ENCODE measurements at regions not wholly inside any gene's neighbourhood (a gene's known extent, or its start where the extent isn't known, plus 50 kb on each side); places are given as distances from the start of the nearest gene placed in this dataset.
A peak's percentile ranks its signal among the peaks of the same experiment; 100 is the strongest.
"Not testable (repeated sequence)": the region's sequence is repeated elsewhere in the genome, so short reads cannot be mapped to it uniquely, and the experiment has no call there.

- Histone ChIP-seq H3K4me3 (ENCODE audit: low read length) (no peak overlapping the region), H3K27me3 (ENCODE audit: control insufficient read depth, insufficient read depth) (no peaks in the 10 kb centered on the region), H3K4me1 (ENCODE audit: control insufficient read depth, insufficient read depth, low read length) (no peaks in the 10 kb centered on the region), H3K9me3 (ENCODE audit: control insufficient read depth, low read length) (no peaks in the 10 kb centered on the region), H3K27ac (ENCODE audit: low read length) (no peak overlapping the region)
- DNase-seq: no peak
- no peak for ATAC-seq
- intact Hi-C loops (cut with DNase I): no loop called here
- WGBS: 85% methylated on average over 3 of the region's 3 CpGs
Measured at GRCh38 chr10:125243532-125244253, 83.3 kb upstream of the CTBP2 start.

GRCh38 chr10:125238682-125239081, 78.3 kb upstream of the CTBP2 start:
- no peak for DNase-seq
- intact Hi-C loops (cut with DNase I): no loop called here

GRCh38 chr10:125236091-125236490, 75.7 kb upstream of the CTBP2 start:
- Histone ChIP-seq H3K9me3 (ENCODE audit: control insufficient read depth, low read length) (no peaks in the 10 kb centered on the region), H3K27me3 (ENCODE audit: control insufficient read depth, insufficient read depth) (no peaks in the 10 kb centered on the region), H3K4me3 (ENCODE audit: low read length) (no peak overlapping the region), H3K4me1 (ENCODE audit: control insufficient read depth, insufficient read depth, low read length) (no peaks in the 10 kb centered on the region), H3K27ac (ENCODE audit: low read length) (no peak overlapping the region)
- no peak for ATAC-seq
- no peak for DNase-seq
- 92% methylated on average over 1 of the region's 1 CpG for WGBS
- intact Hi-C loops (cut with DNase I): no loop called here

More at GRCh38 chr10:125238682-125239081, 78.3 kb upstream of the CTBP2 start:
- H3K4me3 ChIP-seq (ENCODE audit: low read length): no peak overlapping the region
- 97% methylated on average over 1 of the region's 1 CpG for WGBS
- no peak for ATAC-seq
- no peak overlapping the region for H3K27ac ChIP-seq (ENCODE audit: low read length)
- no peaks in the 10 kb centered on the region for H3K27me3 ChIP-seq (ENCODE audit: control insufficient read depth, insufficient read depth)
- no peaks in the 10 kb centered on the region for H3K9me3 ChIP-seq (ENCODE audit: control insufficient read depth, low read length)
- H3K4me1 ChIP-seq (ENCODE audit: control insufficient read depth, insufficient read depth, low read length): no peaks in the 10 kb centered on the region

- WGBS: 68% methylated on average over 6 of the region's 6 CpGs
Measured at GRCh38 chr10:125235093-125236069, 75.0 kb upstream of the CTBP2 start.

GRCh38 chr10:125234576-125234975, 74.2 kb upstream of the CTBP2 start:
- DNase-seq; H3K4me1 ChIP-seq (ENCODE audit: control insufficient read depth, insufficient read depth, low read length); ATAC-seq; H3K27me3 ChIP-seq (ENCODE audit: control insufficient read depth, insufficient read depth); H3K9me3 ChIP-seq (ENCODE audit: control insufficient read depth, low read length); intact Hi-C loops (cut with DNase I); H3K4me3 ChIP-seq (ENCODE audit: low read length); H3K27ac ChIP-seq (ENCODE audit: low read length): not testable (repeated sequence)
- 84% methylated on average over 4 of the region's 4 CpGs for WGBS

More at GRCh38 chr10:125235093-125236069, 75.0 kb upstream of the CTBP2 start:
- Histone ChIP-seq H3K27ac (ENCODE audit: low read length) (no peak overlapping the region), H3K4me3 (ENCODE audit: low read length) (no peak overlapping the region), H3K27me3 (ENCODE audit: control insufficient read depth, insufficient read depth) (no peaks in the 10 kb centered on the region), H3K4me1 (ENCODE audit: control insufficient read depth, insufficient read depth, low read length) (no peaks in the 10 kb centered on the region), H3K9me3 (ENCODE audit: control insufficient read depth, low read length) (no peaks in the 10 kb centered on the region)
- intact Hi-C loops (cut with DNase I): no loop called here
- DNase-seq: no peak
- ATAC-seq: no peak

GRCh38 chr10:125233726-125234125, 73.4 kb upstream of the CTBP2 start:
- 83% methylated on average over 4 of the region's 4 CpGs for WGBS
- Histone ChIP-seq H3K27me3 (ENCODE audit: control insufficient read depth, insufficient read depth) (no peaks in the 10 kb centered on the region), H3K4me1 (ENCODE audit: control insufficient read depth, insufficient read depth, low read length) (no peaks in the 10 kb centered on the region), H3K4me3 (ENCODE audit: low read length) (no peak overlapping the region), H3K27ac (ENCODE audit: low read length) (no peak overlapping the region), H3K9me3 (ENCODE audit: control insufficient read depth, low read length) (no peaks in the 10 kb centered on the region)
- intact Hi-C loops (cut with DNase I): no loop called here
- ATAC-seq (no peak), DNase-seq (no peak)

- WGBS: 82% methylated on average over 5 of the region's 5 CpGs
- intact Hi-C loops (cut with DNase I): no loop called here
- H3K27ac ChIP-seq (ENCODE audit: low read length): no peak overlapping the region
Measured at GRCh38 chr10:125232841-125233240, 72.5 kb upstream of the CTBP2 start.

GRCh38 chr10:125231813-125232475, 71.6 kb upstream of the CTBP2 start:
- Histone ChIP-seq H3K27me3 (ENCODE audit: control insufficient read depth, insufficient read depth) (no peaks in the 10 kb centered on the region), H3K4me1 (ENCODE audit: control insufficient read depth, insufficient read depth, low read length) (no peaks in the 10 kb centered on the region), H3K9me3 (ENCODE audit: control insufficient read depth, low read length) (no peaks in the 10 kb centered on the region), H3K27ac (ENCODE audit: low read length) (no peak overlapping the region), H3K4me3 (ENCODE audit: low read length) (no peak overlapping the region)
- no peak for ATAC-seq
- no peak for DNase-seq
- 83% methylated on average over 9 of the region's 9 CpGs for WGBS
- intact Hi-C loops (cut with DNase I): no loop called here

More at GRCh38 chr10:125232841-125233240, 72.5 kb upstream of the CTBP2 start:
- Histone ChIP-seq H3K4me1 (ENCODE audit: control insufficient read depth, insufficient read depth, low read length) (no peaks in the 10 kb centered on the region), H3K27me3 (ENCODE audit: control insufficient read depth, insufficient read depth) (no peaks in the 10 kb centered on the region), H3K4me3 (ENCODE audit: low read length) (no peak overlapping the region), H3K9me3 (ENCODE audit: control insufficient read depth, low read length) (no peaks in the 10 kb centered on the region)
- DNase-seq: no peak
- ATAC-seq: no peak

GRCh38 chr10:125231116-125231812, 70.9 kb upstream of the CTBP2 start:
- no peaks in the 10 kb centered on the region for H3K4me1 ChIP-seq (ENCODE audit: control insufficient read depth, insufficient read depth, low read length)
- no peak overlapping the region for H3K27ac ChIP-seq (ENCODE audit: low read length)
- H3K27me3 ChIP-seq (ENCODE audit: control insufficient read depth, insufficient read depth): no peaks in the 10 kb centered on the region
- H3K9me3 ChIP-seq (ENCODE audit: control insufficient read depth, low read length): no peaks in the 10 kb centered on the region
- H3K4me3 ChIP-seq (ENCODE audit: low read length): no peak overlapping the region
- ATAC-seq (peak in 1 of 2 donors; percentile 21), DNase-seq (no peak)
- intact Hi-C loops (cut with DNase I): no loop called here
- WGBS: 85% methylated on average over 13 of the region's 13 CpGs

- no peak for DNase-seq
- 73% methylated on average over 2 of the region's 2 CpGs for WGBS
- H3K9me3 ChIP-seq (ENCODE audit: control insufficient read depth, low read length): no peaks in the 10 kb centered on the region
- intact Hi-C loops (cut with DNase I): no loop called here
- H3K4me3 ChIP-seq (ENCODE audit: low read length): no peak overlapping the region
- no peaks in the 10 kb centered on the region for H3K4me1 ChIP-seq (ENCODE audit: control insufficient read depth, insufficient read depth, low read length)
- no peak overlapping the region for H3K27ac ChIP-seq (ENCODE audit: low read length)
- no peak for ATAC-seq
- H3K27me3 ChIP-seq (ENCODE audit: control insufficient read depth, insufficient read depth): no peaks in the 10 kb centered on the region
Measured at GRCh38 chr10:125230251-125230650, 69.9 kb upstream of the CTBP2 start.

Measured in right cardiac atrium (tissue), 5 donors.